Large intestine (tissue), 3 donors: ENCODE measurements at regions not wholly inside any gene's neighbourhood (a gene's known extent, or its start where the extent isn't known, plus 50 kb on each side); places are given as distances from the start of the nearest gene placed in this dataset.

Source experiments
- DNase-seq, 2 donors: peaks; one replicate each; pipeline versions ENCODE4 v3.0.0 to v3.0.0-alpha.2; 2013
- H3K27ac ChIP-seq: one replicate; pipeline ENCODE4 v1.5.1; 2013; ENCODE audit warnings: low read length
- H3K27me3 ChIP-seq: 2 replicates; pipeline ENCODE4 v1.6.1; 2013; ENCODE audit warnings: low read length; ENCODE audit not compliant: control insufficient read depth, insufficient read depth
- H3K36me3 ChIP-seq: 2 replicates; pipeline ENCODE4 v1.6.1; 2013; ENCODE audit warnings: low read length; ENCODE audit not compliant: control insufficient read depth, insufficient read depth
- H3K4me1 ChIP-seq: one replicate; pipeline ENCODE4 v1.6.1; 2013; ENCODE audit warnings: low read length; ENCODE audit not compliant: control insufficient read depth, insufficient read depth
- H3K4me3 ChIP-seq: one replicate; pipeline ENCODE4 v1.5.1; 2013; ENCODE audit warnings: low read length
- H3K9me3 ChIP-seq: one replicate; pipeline ENCODE4 v1.6.1; 2013; ENCODE audit warnings: mild to moderate bottlenecking, low read depth, low read length, moderate library complexity; ENCODE audit not compliant: control insufficient read depth
- WGBS: methylation state at CpG from one replicate; pipeline ENCODE4 v1.1.5; 2013; ENCODE audit warnings: low lambda C conversion rate; ENCODE audit not compliant: insufficient coverage; 5-methylcytosine and 5-hydroxymethylcytosine counted together

GRCh38 chr12:115898670-115899069 lies 378.8 kb downstream of the MED13L start:
- no peak overlapping the region for H3K27ac ChIP-seq
- DNase-seq = no peak
- H3K9me3 ChIP-seq = no peaks in the 10 kb centered on the region
- no peak overlapping the region for H3K4me3 ChIP-seq
- H3K4me1 ChIP-seq = no peaks in the 10 kb centered on the region
- WGBS = 40% methylated on average over 1 of the region's 1 CpG
- H3K36me3 ChIP-seq = no peaks in the 10 kb centered on the region
- H3K27me3 ChIP-seq = peaks cover 8% of the 10 kb centered on the region

- H3K27me3 ChIP-seq = peaks cover 8% of the 10 kb centered on the region
- no peaks in the 10 kb centered on the region for H3K36me3 ChIP-seq
- DNase-seq = no peak
- no peak overlapping the region for H3K4me3 ChIP-seq
- no peak overlapping the region for H3K27ac ChIP-seq
- no peaks in the 10 kb centered on the region for H3K9me3 ChIP-seq
- H3K4me1 ChIP-seq = no peaks in the 10 kb centered on the region
- 87% methylated on average over 3 of the region's 3 CpGs for WGBS
Observed at GRCh38 chr12:115897729-115898128, 379.8 kb downstream of the MED13L start.

GRCh38 chr12:115895247-115895646 lies 382.2 kb downstream of the MED13L start:
- no peaks in the 10 kb centered on the region for H3K36me3 ChIP-seq
- DNase-seq = no peak
- H3K27ac ChIP-seq = no peak overlapping the region
- no peak overlapping the region for H3K4me3 ChIP-seq
- no peaks in the 10 kb centered on the region for H3K4me1 ChIP-seq
- H3K27me3 ChIP-seq = peaks cover 5% of the 10 kb centered on the region
- H3K9me3 ChIP-seq = no peaks in the 10 kb centered on the region
- WGBS = 80% methylated on average over 1 of the region's 1 CpG

- no peaks in the 10 kb centered on the region for H3K27me3 ChIP-seq
- no peak for DNase-seq
- H3K4me1 ChIP-seq = no peaks in the 10 kb centered on the region
- WGBS = 26% methylated on average over 4 of the region's 6 CpGs
- no peaks in the 10 kb centered on the region for H3K9me3 ChIP-seq
- H3K4me3 ChIP-seq = no peak overlapping the region
- no peaks in the 10 kb centered on the region for H3K36me3 ChIP-seq
- H3K27ac ChIP-seq = no peak overlapping the region
Observed at GRCh38 chr12:115891556-115892164, 385.8 kb downstream of the MED13L start.

- H3K4me1 ChIP-seq = no peaks in the 10 kb centered on the region
- DNase-seq = no peak
- peaks cover 5% of the 10 kb centered on the region for H3K27me3 ChIP-seq
- no peak overlapping the region for H3K4me3 ChIP-seq
- WGBS = no CpG with 5 or more reads among the region's 4 CpGs
- no peak overlapping the region for H3K27ac ChIP-seq
- no peaks in the 10 kb centered on the region for H3K9me3 ChIP-seq
- H3K36me3 ChIP-seq = no peaks in the 10 kb centered on the region
Observed at GRCh38 chr12:115886666-115887065, 390.8 kb downstream of the MED13L start.

- 92% methylated on average over 2 of the region's 12 CpGs for WGBS
- no peak overlapping the region for H3K4me3 ChIP-seq
- no peak for DNase-seq
- H3K36me3 ChIP-seq = no peaks in the 10 kb centered on the region
- no peaks in the 10 kb centered on the region for H3K4me1 ChIP-seq
- no peaks in the 10 kb centered on the region for H3K9me3 ChIP-seq
- no peak overlapping the region for H3K27ac ChIP-seq
- H3K27me3 ChIP-seq = peaks cover 5% of the 10 kb centered on the region
Observed at GRCh38 chr12:115885040-115885690, 392.3 kb downstream of the MED13L start.

GRCh38 chr12:115882936-115883335 lies 394.6 kb downstream of the MED13L start:
- Histone ChIP-seq H3K27me3 (peaks cover 5% of the 10 kb centered on the region), H3K4me3 (no peak overlapping the region), H3K4me1 (no peaks in the 10 kb centered on the region), H3K36me3 (no peaks in the 10 kb centered on the region), H3K9me3 (no peaks in the 10 kb centered on the region), H3K27ac (no peak overlapping the region)
- DNase-seq = no peak

- H3K36me3 ChIP-seq = no peaks in the 10 kb centered on the region
- no peak overlapping the region for H3K27ac ChIP-seq
- no peaks in the 10 kb centered on the region for H3K4me1 ChIP-seq
- H3K4me3 ChIP-seq = no peak overlapping the region
- DNase-seq = no peak
- H3K27me3 ChIP-seq = peaks cover 3% of the 10 kb centered on the region
- no CpG with 5 or more reads among the region's 3 CpGs for WGBS
- no peaks in the 10 kb centered on the region for H3K9me3 ChIP-seq
Observed at GRCh38 chr12:115880238-115880637, 397.3 kb downstream of the MED13L start.

- Histone ChIP-seq H3K27me3 (peaks cover 3% of the 10 kb centered on the region), H3K4me1 (no peaks in the 10 kb centered on the region), H3K36me3 (no peaks in the 10 kb centered on the region), H3K9me3 (no peaks in the 10 kb centered on the region), H3K4me3 (no peak overlapping the region), H3K27ac (no peak overlapping the region)
- no CpG with 5 or more reads among the region's 5 CpGs for WGBS
- DNase-seq = no peak
Observed at GRCh38 chr12:115879354-115879753, 398.1 kb downstream of the MED13L start.

GRCh38 chr12:115873451-115874082 lies 403.9 kb downstream of the MED13L start:
- WGBS = 50% methylated on average over 2 of the region's 3 CpGs
- Histone ChIP-seq H3K27ac (no peak overlapping the region), H3K9me3 (no peaks in the 10 kb centered on the region), H3K36me3 (no peaks in the 10 kb centered on the region), H3K4me3 (no peak overlapping the region), H3K27me3 (no peaks in the 10 kb centered on the region), H3K4me1 (peaks cover 3% of the 10 kb centered on the region)
- DNase-seq = no peak
